ENCODE measurements at regions not wholly inside any gene's neighbourhood (a gene's known extent, or its start where the extent isn't known, plus 50 kb on each side); places are given as distances from the start of the nearest gene placed in this dataset.

DNA sequence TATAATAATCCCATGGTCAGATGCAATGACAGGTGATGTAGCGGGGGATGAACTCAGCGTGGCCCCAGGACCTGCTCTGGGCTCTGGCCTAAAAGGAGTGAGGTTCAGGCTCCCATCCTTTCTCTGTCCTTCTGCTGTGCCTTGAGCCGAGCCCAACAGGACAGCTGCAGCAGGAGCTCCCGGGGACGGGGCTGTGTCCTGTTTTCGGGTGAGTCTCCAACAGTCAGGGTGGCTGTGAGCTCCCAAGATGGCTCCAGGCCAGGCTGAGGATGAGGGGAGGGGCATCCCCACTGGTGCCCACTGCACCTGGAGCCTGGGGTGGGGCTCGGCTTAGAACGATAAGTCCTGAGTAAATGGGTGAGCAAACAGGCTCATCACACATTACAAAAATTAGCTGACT is 1385.0 kb downstream of the BRD1 start:
- no peak for DNase-seq

DNA sequence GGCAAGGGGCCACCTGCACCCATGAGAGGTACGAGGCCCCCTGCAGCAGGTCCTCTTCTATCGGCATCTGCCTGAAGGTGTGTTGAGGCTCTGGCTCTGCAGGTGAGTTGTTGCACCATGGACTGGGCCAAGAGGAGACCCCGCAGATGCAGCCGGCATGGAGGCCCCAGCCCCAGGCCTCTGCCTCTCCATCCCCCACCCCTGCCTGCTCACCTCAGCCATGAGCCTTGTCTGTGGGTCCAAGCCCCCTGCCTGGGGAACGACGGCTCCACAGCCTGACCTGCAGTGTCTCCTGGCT is 1386.2 kb downstream of the BRD1 start:
- DNase-seq: no peak

DNA sequence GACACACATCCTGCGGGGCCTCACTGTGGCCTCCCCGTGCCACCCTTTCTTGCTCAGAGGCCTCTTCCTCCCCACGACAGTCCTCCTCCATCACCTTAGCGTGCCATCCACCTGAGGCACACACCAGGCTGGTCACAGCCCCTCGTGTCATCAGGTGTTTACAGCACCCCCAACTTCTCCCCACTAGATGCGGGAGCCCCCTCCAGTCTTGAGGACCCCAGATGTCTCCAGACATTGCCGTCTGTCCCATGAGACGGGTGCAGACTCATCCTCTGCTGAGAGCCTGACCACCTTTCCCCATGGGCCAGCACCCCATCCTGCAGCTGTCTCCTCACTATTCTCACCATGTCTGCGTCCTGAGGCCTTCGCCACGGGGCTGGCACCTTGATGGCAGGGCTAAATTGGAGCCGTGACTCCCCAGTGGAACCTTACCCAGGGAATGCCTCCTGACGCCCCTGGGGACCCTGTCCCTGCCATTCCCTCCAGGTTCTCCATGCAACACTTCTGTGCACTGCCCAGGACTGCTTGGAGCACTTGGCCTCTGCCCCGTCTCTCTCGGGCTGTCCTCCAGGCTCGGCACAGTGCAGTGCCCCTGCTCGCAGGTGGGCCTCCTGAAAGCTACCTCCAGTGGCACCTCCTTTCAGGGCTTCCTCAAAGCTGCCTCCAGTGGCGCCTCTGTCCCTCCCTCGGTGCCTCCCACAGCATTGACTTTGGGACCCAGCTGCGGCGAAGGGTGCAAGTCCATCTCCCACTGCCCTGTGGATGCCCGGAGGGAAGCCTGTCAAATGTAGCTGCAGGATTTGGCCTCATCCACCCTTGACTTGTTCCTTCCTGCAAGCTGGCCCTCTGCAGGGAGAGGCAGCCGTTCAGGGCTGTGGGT is 1386.8 kb downstream of the BRD1 start:
- no peak for DNase-seq

DNA sequence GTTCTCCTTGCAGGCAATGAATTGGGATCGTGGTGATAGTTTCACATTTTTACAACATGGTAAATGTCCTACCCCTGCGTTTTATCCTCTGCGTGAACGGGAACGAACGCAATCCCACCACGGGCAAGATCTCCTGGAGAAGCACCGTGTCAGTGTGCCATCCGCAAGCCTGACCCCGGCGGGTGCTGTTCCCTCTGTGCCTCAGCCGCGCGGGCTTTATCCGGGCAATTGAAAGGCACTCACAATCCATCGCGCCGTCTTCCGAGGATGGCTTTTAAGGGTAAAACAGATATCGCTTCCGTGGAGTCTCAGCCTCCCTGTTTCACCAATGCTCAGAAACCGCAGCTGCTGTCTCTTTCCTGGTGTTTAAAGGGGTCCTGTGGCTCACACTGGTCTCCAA is 1387.5 kb downstream of the BRD1 start:
- no peak for DNase-seq

DNA sequence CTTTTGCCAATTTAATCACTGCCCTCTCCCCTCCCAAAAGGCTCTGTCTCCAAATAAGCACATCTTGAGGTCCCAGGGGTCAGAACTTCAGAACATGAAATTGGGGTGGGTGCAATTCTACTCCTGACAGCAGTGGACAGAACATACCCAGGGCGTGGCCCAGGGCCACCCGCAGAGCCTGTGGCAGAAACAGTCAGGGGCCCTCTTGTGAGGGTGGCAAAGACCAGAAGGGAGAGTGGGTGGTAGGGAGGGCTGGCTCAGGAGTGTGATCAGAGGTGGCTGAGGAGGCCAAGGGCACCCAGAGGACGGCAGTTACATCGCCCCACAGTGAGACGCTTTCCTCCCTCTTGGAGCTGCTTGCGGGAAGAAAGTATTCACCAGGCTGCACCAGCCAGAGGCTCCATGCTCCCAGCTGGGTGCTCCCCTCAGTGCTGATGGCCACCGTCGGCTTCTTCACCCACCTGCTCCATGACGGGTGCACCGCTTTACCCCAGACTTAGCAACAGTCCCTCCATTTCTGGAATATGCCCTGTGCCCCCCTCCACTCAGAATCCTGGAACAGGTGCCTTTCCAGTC is 1388.0 kb downstream of the BRD1 start:
- no peak for DNase-seq

DNA sequence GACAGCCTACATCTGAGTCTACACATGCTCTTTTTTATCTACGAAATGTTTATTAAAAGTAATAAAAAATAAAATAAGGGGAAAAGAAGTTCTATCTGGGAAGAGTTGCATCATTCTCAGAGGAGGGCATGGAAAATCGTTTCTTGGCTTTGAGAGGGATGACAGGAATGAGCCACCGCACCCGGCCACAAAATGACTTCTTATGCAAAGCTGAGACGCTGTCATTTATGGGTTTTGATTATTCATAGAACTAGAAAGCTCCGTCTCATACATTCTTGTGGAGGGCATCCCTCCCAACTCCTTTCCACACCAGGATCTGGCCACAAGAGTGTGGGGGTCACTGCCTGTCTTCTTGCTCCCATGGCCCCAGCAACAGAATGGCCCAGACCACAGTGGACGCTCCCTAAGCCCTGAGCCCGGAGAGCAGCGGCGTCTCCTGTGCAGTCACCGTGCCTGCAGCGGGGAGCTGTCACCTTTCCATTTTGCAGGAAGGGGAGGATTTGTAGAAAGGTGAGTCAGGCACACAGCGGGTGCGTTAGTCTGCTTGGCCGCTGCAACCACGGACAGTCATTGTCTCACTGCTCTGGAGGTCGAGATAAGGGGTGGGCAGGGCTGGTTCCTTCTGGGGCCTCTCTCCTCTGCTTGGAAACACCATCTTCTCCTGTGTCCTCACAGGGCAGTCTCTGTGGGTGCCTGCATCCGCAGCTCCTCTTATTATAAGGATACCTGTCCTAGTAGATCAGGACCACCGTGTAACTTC is 1388.7 kb downstream of the BRD1 start:
- DNase-seq: no peak

DNA sequence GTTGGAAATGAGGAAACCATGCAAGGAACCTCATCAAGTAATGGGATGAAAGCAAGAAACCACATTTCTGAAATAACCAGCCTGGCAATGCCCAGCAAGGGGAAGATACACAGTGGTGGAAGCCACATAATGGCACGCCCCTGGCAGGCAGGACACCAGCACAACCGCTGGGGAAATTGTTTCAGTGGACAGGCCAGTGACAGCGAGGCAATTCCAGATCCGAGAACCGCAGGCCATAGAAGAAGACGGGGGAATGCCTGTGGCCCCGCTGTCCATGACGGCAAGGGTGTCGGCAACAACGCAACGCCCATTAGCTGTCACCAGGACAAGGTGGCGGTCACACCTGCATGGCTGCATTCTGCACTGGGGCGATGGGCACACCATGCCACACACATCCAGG is 1389.6 kb downstream of the BRD1 start:
- no peak for DNase-seq

DNA sequence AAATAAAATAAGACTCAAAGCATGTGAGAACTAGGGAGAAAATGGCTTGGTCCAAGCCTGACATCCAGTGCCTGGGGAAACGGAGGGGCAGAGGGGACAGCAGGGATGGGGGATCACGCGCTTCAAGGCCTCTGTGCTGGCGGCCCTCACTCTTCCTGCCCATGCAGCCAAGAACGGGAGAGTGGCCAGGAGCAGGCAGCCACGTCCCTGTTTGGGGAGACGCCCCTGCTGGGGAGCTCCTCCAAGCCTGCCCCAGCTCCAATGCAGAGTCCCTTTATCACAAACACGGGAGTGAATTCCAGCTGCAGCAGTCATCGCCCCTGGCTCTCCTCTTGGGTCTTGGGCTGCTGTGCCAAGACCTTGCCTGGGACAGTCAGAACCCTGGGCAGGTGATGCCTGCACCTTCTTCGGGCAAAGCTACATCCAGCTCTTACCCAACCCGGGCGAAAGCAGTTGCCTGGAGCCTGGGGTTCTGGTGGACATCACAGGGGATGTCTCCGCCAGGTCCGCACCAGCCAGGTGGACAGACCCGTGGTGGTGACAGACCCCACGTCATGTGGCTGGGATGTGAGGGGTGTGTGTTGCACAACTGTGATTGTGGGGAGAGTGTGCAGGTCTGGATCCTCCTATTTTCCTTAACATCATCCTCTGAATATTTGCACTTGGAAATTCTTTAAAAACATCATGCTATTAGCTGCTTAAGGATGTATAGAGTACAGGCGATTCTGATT is 1391.3 kb downstream of the BRD1 start:
- no peak for DNase-seq

DNA sequence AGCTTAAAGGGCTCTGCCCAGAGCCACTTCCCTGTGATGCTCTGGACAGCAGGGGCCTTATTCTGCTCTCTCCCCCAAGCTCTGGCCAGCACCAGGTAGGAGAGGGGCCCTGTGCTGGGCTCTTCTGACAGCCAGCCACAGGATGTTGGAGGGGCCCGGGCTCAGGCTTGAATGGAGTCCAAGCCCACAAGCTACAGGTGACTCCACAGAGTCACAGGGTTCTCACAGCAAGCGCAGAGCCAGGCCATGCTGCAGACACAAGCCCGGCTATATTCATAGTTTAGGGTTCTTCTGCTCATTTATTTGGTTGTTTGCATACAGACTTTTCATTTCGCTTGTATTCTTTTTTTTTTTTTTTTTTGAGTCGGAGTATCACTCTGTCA is 1392.8 kb downstream of the BRD1 start:
- DNase-seq: no peak

DNA sequence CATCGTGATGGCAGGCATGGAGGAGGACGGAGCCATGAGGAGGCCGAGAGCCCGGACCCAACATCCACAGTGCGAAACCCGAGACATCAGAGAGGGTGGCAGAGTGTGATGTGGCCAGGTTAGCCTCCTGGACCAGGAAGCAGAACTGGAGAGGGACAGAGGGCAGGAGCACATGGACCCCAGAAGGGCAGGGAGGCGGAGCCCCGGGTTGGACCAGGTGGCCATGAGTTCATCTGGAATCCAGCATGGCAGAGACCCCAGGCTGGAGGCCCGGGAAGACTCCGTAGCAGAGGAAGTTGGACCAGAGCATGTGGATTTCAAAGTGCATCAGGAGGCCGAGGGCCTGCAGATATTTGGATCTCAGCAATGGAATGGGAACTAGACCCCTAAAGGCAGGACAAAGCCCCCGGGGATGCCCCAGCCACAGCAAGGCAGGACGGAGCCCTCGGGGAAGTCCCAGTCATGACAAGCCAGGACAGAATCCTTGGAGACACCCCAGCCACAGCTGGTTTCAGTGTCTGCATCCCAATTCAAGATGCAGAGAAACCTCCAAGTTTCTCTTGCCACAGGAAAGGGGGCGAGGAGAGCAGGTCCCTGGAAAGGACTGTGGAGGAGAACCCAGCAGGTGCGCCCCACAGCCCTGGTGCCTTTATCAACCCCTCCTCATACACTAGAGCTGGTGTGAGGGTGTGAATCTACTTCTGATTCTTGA is 1393.4 kb downstream of the BRD1 start:
- no peak for DNase-seq

DNA sequence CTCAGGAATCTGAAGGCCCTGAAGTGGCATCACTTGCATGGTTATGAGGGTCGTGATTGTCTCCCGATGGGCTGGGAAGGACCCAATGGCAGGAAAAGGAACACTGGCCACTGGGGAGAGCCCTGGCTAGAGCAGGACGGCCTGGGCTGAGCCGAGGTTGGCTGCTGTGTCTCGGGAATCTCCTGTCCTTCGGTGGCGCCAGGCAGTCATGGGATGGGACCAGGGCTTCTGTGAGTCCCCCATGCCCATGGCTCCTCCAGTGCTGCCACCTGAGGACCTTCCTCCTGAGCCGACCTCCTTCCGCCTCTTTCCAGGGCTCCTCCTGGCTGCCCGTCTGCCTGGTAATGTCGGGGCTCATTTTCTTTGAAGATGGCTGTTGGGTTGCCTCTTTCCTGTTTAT is 1394.0 kb downstream of the BRD1 start:
- no peak for DNase-seq

DNA sequence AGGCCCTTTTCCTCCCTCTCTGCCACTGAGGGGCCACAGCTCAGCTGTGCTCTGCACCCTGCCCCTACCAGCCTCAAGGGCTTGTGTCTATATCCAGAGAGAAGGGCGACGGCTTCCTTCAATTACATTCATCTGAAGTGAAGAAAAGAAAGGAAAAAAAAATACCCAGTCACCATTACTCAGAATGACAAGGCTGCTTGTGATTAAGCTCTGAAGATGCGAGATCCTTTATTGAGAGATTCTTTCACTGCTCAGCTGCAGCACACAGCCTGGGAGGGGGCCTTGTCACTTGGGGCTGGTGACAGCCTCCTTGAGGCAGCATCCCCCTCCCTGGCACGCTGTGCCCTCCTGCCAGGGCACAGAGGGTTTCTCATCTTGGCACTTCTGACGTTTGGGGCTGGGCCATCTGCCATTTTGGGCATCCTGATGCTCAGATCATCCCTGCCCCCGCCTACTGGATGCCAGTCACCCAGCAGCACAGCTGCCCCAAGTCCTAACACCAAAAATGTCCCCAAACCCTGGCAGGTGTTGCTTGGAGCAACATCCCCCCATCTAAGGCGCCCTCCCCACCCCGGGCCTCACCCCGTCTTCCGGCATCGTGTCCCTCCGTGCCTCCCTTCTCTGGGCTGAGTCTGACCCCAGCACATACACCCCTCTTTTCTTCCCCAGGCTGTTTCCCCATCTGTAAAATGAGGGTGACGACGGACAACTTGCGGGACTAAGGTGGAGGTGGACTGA is 1394.7 kb downstream of the BRD1 start:
- no peak for DNase-seq

DNA sequence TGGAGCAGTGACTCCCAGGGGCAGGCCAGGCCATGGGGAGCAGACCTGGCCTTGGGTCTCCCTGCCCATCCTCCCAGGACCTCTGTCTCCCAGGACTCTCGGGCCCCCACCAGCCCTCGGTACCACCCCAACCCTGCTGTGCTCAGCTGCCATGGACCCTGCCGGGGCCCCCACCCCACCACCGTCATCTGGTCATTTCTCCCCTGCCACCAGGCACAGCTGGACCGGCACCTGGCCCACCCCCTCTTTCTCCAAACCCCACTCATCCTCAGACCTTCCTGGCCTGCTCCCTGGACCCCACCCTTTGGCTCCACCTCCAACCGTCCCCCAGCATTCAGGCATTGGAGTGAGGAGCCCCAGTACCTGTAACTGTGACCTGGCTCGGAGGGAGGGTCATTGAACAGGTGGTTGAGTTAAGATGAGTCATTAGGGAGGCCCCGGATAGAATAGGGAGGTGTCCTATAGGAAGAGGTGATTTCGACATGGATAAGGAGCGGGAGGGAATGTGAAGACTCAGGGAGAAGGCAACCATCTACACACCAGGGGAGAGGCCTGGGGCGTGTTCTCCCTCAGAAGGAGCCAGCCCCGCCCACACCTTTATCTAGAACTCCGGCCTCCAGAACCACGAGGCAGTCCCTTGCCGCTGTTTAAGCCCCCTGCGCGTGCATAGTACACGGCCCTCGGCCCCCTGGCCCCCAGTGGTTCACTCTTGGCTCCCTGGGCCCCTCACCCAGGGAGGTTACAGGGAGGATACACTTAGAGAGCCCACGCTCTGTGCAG is 1395.9 kb downstream of the BRD1 start:
- DNase-seq: no peak

DNA sequence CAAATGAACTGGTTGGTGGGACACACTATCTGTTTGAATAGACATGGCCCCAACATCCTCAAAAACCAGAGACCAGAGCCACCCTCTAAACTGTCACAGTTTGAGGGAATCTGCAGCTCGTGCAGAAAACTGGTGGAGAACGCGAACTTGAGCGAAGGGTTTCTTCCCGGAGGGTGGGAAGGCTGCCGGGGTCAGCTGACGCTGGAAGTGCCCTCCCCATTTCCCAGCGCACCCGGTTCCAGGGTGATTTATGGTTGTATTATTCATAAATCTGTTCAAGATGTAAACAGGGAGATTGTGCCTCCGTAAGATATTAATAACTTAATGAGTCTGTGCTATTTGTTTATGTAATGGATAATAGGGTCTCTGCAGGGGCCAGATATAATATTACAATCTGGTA is 1396.7 kb downstream of the BRD1 start:
- DNase-seq: no peak

DNA sequence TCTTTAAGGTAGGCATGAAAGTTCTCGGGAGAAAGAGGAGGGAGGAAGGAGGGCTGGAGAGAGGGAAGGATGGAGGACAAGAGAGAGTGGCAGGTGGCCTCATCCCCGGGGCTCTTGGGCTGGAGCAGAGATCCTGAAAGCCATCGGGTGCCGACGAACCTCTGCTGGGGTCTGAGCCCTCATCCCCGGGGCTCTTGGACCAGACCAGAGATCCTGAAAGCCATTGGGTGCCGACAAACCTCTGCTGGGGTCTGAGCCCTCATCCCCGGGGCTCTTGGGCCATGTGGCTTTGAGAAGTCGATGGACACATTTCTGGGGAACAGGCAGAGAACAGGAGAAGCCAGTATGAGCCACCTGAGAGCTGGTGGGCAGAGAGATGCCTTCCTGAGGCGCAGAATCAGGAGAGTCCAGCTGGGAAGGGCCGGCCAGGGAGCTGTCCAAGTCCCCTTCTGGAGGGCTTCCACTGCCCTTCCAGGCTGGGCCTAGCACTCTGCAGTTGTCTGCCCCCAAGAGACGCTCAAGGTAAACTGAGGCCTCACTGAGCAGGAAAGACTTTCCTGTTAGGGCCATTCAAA is 1398.1 kb downstream of the BRD1 start:
- no peak for DNase-seq

DNA sequence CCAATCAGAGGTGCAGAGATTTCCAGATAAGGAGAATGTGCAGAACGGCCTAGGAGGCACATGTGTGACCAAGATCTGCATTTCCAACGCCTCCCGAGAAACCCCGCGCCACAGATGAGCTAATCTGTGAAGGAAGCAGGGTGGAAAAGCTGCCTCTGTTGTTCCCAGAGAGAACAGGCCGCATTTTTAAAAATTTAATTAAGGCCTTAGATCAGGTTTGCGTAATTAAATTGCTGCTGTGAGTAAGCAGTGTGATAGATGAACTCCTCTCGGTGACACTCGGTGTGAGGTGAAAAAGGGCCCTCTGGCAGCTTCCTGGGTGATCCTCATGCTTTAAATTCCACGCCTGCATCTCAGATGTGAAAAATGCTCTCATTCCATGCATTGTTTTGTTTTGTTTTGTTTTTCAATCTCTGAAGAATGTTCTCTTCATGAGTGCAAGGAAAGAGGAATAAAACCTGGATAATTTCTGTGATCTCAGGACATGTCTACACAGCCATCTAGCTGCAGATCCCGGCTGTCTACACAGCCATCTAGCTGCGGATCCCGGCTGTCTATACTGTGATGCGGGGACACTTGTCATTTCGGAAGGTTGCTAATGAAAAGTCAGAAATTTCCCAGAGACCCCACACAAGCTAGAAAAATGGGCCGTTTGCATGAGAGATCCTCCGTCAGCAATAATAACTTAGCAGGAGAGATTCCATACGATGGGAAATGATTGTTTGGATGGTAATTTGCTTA is 1398.9 kb downstream of the BRD1 start:
- no peak for DNase-seq

DNA sequence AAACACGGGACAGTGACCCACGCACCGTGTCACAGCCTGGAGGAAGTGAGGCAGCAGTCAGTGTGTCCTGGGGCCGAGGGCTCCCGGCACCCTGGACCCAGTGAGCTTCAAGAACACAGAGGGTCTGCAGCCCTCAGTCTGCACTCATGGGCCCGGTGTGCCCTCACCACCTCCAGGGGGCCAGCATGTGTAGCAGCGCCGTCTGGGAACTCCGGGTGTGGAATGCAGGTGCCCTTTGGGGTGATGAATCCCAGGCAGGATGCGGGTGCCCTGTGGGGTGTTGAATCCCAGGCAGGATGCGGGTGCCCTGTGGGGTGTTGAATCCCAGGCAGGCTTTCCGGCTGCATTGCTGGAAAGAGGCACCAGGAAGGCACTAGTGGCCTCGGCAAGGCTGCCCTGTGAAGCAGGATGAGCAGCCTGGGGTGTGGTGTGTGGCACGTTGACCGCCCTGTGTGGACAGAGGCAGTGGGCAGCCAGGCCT is 1399.9 kb downstream of the BRD1 start:
- DNase-seq: no peak

DNA sequence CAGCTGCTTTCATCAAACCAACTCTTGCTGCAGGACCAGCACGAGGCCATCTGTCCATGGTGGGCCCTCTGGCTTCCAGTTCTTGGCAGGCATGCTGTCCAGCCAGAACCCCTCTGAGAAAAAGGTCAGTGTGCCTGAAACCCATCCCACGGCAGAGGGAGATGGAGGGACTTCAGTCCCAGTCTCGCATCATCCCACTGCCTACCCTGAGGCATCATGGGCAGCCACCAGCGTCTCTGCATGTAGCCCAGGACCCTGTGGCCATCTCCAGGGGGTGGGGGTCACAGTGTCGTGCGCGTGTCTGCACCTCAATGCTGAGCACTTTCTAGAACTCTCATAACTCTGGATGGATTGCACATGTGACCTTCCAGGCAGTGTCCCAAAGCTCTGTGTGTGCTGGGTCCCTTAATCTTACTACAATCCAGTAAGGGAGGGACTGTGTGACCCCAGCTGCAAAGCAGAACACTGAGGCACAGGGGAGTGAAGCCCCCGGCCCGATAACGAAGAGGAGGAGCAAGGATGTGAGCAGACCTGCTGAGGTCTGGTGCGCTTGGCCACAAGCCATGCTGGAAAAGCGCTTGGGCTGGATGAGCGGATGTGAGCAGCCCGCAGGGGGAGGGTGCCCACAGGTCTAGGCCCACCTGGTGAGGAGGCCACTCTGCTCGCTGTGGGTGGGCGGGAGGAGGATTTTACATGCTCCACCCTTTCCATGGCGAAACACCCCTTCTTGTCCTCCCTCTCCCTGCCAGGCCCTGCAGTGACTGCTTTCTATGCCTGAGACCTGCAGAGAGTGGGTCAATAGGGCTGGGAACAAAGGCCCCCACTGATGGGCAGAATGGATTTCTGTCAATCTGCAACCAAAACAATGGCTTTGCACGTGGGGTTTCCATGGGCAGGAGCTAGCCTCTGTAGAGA is 1401.0 kb downstream of the BRD1 start:
- DNase-seq: no peak

DNA sequence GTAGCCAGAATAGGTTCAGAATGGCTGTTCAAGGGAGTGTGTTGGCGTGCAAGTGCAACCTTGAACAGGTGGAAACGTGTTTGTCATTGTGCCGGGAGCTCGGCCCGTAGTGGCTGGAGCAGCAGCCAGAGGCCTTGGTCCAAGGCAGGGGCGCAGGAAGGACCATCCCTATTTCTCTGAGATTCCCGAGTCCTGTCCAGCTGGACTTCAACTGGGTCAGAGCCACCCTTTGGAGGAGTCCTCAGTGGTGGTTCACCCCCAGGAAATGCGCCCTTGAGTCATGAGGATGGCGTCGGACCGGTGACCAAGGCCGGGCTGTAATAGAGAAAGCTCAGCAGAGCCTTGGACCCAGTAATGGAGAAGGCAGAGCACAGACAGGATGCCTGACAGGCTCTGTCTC is 1402.0 kb downstream of the BRD1 start:
- no peak for DNase-seq

Data from NCI-H1048 (cell line).